Astrocyte (in vitro differentiated cells and primary cell): ENCODE measurements at regions not wholly inside any gene's neighbourhood (a gene's known extent, or its start where the extent isn't known, plus 50 kb on each side); places are given as distances from the start of the nearest gene placed in this dataset.

Source experiments
- CTCF ChIP-seq: IDR thresholded peaks from 2 replicates; pipeline ENCODE4 v1.5.1; 2011; ENCODE audit warnings: low read depth, mild to moderate bottlenecking, inconsistent platforms, low read length, moderate library complexity; ENCODE audit not compliant: insufficient read depth
- EZH2 ChIP-seq: IDR thresholded peaks from 2 replicates; pipeline ENCODE4 v1.6.1; 2012; ENCODE audit warnings: mild to moderate bottlenecking, low read length, inconsistent platforms; ENCODE audit not compliant: insufficient read depth

- TF ChIP-seq CTCF (no peak), EZH2 (no peak)
Measured at GRCh38 chr11:133621611-133622010, 89.3 kb upstream of the OPCML start.
